Kidney epithelial cell (primary cell): ENCODE measurements at regions not wholly inside any gene's neighbourhood (a gene's known extent, or its start where the extent isn't known, plus 50 kb on each side); places are given as distances from the start of the nearest gene placed in this dataset.

Source experiments
- DNase-seq: peaks from one replicate; pipeline ENCODE4 v3.0.0-alpha.2; 2010; ENCODE audit warnings: low read depth
- H3K27me3 ChIP-seq: 2 replicates; pipeline ENCODE4 v1.6.0; 2011; ENCODE audit warnings: low read length; ENCODE audit not compliant: control insufficient read depth, insufficient read depth
- H3K36me3 ChIP-seq: 2 replicates; pipeline ENCODE4 v1.5.1; 2011; ENCODE audit warnings: low read length; ENCODE audit not compliant: control insufficient read depth, insufficient read depth
- H3K4me3 ChIP-seq: 2 replicates; pipeline ENCODE4 v1.5.1; 2011; ENCODE audit warnings: low read depth, mild to moderate bottlenecking, control low read depth, low read length
- CTCF ChIP-seq: IDR thresholded peaks from 2 replicates; pipeline ENCODE4 v1.5.1; 2011; ENCODE audit warnings: mild to moderate bottlenecking, moderate library complexity, low read length, control low read depth, inconsistent platforms; ENCODE audit not compliant: insufficient read depth, poor library complexity, severe bottlenecking

- no peak for DNase-seq
- TF ChIP-seq CTCF: no peak
- Histone ChIP-seq H3K4me3 (no peak overlapping the region), H3K27me3 (no peaks in the 10 kb centered on the region), H3K36me3 (no peaks in the 10 kb centered on the region)
These were observed 196.5 kb upstream of the PGR start for GRCh38 chr11:101326141-101326540.

GRCh38 chr11:101323997-101324396 lies 194.4 kb upstream of the PGR start:
- Histone ChIP-seq H3K36me3 (no peaks in the 10 kb centered on the region), H3K4me3 (no peak overlapping the region), H3K27me3 (no peaks in the 10 kb centered on the region)
- DNase-seq: no peak
- peak; percentile 22 for TF ChIP-seq CTCF

GRCh38 chr11:101321222-101321621 lies 191.6 kb upstream of the PGR start:
- no peak for TF ChIP-seq CTCF
- no peak for DNase-seq
- no peak overlapping the region for H3K4me3 ChIP-seq
- H3K27me3 ChIP-seq: no peaks in the 10 kb centered on the region
- no peaks in the 10 kb centered on the region for H3K36me3 ChIP-seq

GRCh38 chr11:101306721-101307120 lies 177.1 kb upstream of the PGR start:
- H3K36me3 ChIP-seq: no peaks in the 10 kb centered on the region
- H3K27me3 ChIP-seq: no peaks in the 10 kb centered on the region
- H3K4me3 ChIP-seq: no peak overlapping the region
- no peak for DNase-seq
- TF ChIP-seq CTCF: no peak

- TF ChIP-seq CTCF: no peak
- H3K36me3 ChIP-seq: no peaks in the 10 kb centered on the region
- no peaks in the 10 kb centered on the region for H3K27me3 ChIP-seq
These were observed 175.9 kb upstream of the PGR start for GRCh38 chr11:101305496-101305895.

GRCh38 chr11:101299210-101299609 lies 169.6 kb upstream of the PGR start:
- no peaks in the 10 kb centered on the region for H3K27me3 ChIP-seq
- TF ChIP-seq CTCF: no peak
- no peak for DNase-seq
- H3K36me3 ChIP-seq: no peaks in the 10 kb centered on the region
- no peak overlapping the region for H3K4me3 ChIP-seq

More at GRCh38 chr11:101305496-101305895, 175.9 kb upstream of the PGR start:
- no peak overlapping the region for H3K4me3 ChIP-seq
- no peak for DNase-seq
